Activated CD4-positive, alpha-beta memory T cell treated with anti-CD3 and anti-CD28 coated beads, Interleukin-2, amount 10 ng/mL, durations not matched to agents 7 days and 5 days (primary cell): ENCODE measurements at regions not wholly inside any gene's neighbourhood (a gene's known extent, or its start where the extent isn't known, plus 50 kb on each side); places are given as distances from the start of the nearest gene placed in this dataset.

Experiments
- CTCF ChIA-PET: fragments of 350-600 bp; sonication (Branson Sonifier 250); formaldehyde crosslinking; loops from one replicate; lab custom pipeline; 2021; ENCODE audit warnings: antibody characterized with exemption, inconsistent platforms; lab: Charles Lee
- POLR2A ChIA-PET: fragments of 350-600 bp; sonication (Branson Sonifier 250); formaldehyde crosslinking; loops from one replicate; lab custom pipeline; 2021; ENCODE audit warnings: antibody characterized with exemption; lab: Charles Lee
- DNase-seq: peaks from one replicate; pipeline ENCODE4 v3.0.0-alpha.2; 2020
- H3K27ac Mint-ChIP-seq: one replicate; pipeline ENCODE4 v1.8.0; 2021; ENCODE audit warnings: mild to moderate bottlenecking, mixed read lengths
- H3K27me3 Mint-ChIP-seq: one replicate; pipeline ENCODE4 v1.8.0; 2021; ENCODE audit warnings: mixed read lengths
- H3K36me3 Mint-ChIP-seq: one replicate; pipeline ENCODE4 v1.8.0; 2021; ENCODE audit warnings: low read depth, mixed read lengths
- H3K4me1 Mint-ChIP-seq: one replicate; pipeline ENCODE4 v1.8.0; 2021; ENCODE audit warnings: mixed read lengths
- H3K4me3 Mint-ChIP-seq: one replicate; pipeline ENCODE4 v1.8.0; 2021; ENCODE audit warnings: mild to moderate bottlenecking, mixed read lengths
- H3K9me3 Mint-ChIP-seq: one replicate; pipeline ENCODE4 v1.8.0; 2021; ENCODE audit warnings: mixed read lengths

- H3K27ac Mint-ChIP-seq: no peak overlapping the region
- ChIA-PET POLR2A (no interaction called here), CTCF (no interaction called here)
These were observed 953.2 kb downstream of the BRINP3 start for GRCh38 chr1:189524501-189524900.

GRCh38 chr1:189530162-189530561 is 947.5 kb downstream of the BRINP3 start:
- ChIA-PET CTCF (no interaction called here), POLR2A (no interaction called here)
- Mint-ChIP-seq H3K4me3 (no peak overlapping the region), H3K9me3 (no peaks in the 10 kb centered on the region), H3K27ac (no peak overlapping the region), H3K27me3 (no peaks in the 10 kb centered on the region), H3K36me3 (no peaks in the 10 kb centered on the region), H3K4me1 (no peaks in the 10 kb centered on the region)
- DNase-seq: no peak

More at GRCh38 chr1:189524501-189524900, 953.2 kb downstream of the BRINP3 start:
- Mint-ChIP-seq H3K27me3 (no peaks in the 10 kb centered on the region), H3K4me1 (no peaks in the 10 kb centered on the region), H3K4me3 (no peak overlapping the region), H3K36me3 (no peaks in the 10 kb centered on the region), H3K9me3 (peaks cover 2% of the 10 kb centered on the region)
- no peak for DNase-seq

GRCh38 chr1:189538271-189538670 is 939.4 kb downstream of the BRINP3 start:
- no peak overlapping the region for H3K27ac Mint-ChIP-seq
- ChIA-PET POLR2A (no interaction called here), CTCF (no interaction called here)
- H3K27me3 Mint-ChIP-seq: no peaks in the 10 kb centered on the region
- H3K4me1 Mint-ChIP-seq: no peaks in the 10 kb centered on the region
- no peak for DNase-seq
- H3K9me3 Mint-ChIP-seq: peaks cover 5% of the 10 kb centered on the region
- no peak overlapping the region for H3K4me3 Mint-ChIP-seq
- H3K36me3 Mint-ChIP-seq: no peaks in the 10 kb centered on the region

GRCh38 chr1:189550498-189550897 is 927.2 kb downstream of the BRINP3 start:
- CTCF ChIA-PET: no interaction called here
- Mint-ChIP-seq H3K4me3 (no peak overlapping the region), H3K27ac (no peak overlapping the region), H3K36me3 (no peaks in the 10 kb centered on the region), H3K4me1 (no peaks in the 10 kb centered on the region), H3K27me3 (no peaks in the 10 kb centered on the region), H3K9me3 (peaks cover 2% of the 10 kb centered on the region)
- no peak for DNase-seq
- POLR2A ChIA-PET: no interaction called here

GRCh38 chr1:189563784-189564183 is 913.9 kb downstream of the BRINP3 start:
- Mint-ChIP-seq H3K27me3 (no peaks in the 10 kb centered on the region), H3K4me3 (no peak overlapping the region), H3K9me3 (peaks cover 2% of the 10 kb centered on the region), H3K36me3 (no peaks in the 10 kb centered on the region), H3K4me1 (no peaks in the 10 kb centered on the region), H3K27ac (no peak overlapping the region)
- no peak for DNase-seq
- ChIA-PET POLR2A (no interaction called here), CTCF (no interaction called here)

GRCh38 chr1:189567890-189568289 is 909.8 kb downstream of the BRINP3 start:
- CTCF ChIA-PET: no interaction called here
- H3K4me1 Mint-ChIP-seq: no peaks in the 10 kb centered on the region
- DNase-seq: no peak
- POLR2A ChIA-PET: no interaction called here
- no peak overlapping the region for H3K27ac Mint-ChIP-seq
- no peak overlapping the region for H3K4me3 Mint-ChIP-seq
- no peaks in the 10 kb centered on the region for H3K36me3 Mint-ChIP-seq
- H3K9me3 Mint-ChIP-seq: peaks cover 9% of the 10 kb centered on the region
- H3K27me3 Mint-ChIP-seq: no peaks in the 10 kb centered on the region

- no peak overlapping the region for H3K4me3 Mint-ChIP-seq
- CTCF ChIA-PET: no interaction called here
- H3K27me3 Mint-ChIP-seq: no peaks in the 10 kb centered on the region
- H3K27ac Mint-ChIP-seq: no peak overlapping the region
- no peaks in the 10 kb centered on the region for H3K36me3 Mint-ChIP-seq
- H3K9me3 Mint-ChIP-seq: peaks cover 2% of the 10 kb centered on the region
- H3K4me1 Mint-ChIP-seq: no peaks in the 10 kb centered on the region
- DNase-seq: no peak
- POLR2A ChIA-PET: no interaction called here
These were observed 881.5 kb downstream of the BRINP3 start for GRCh38 chr1:189596197-189596596.

GRCh38 chr1:189597083-189597482 is 880.6 kb downstream of the BRINP3 start:
- no peak for DNase-seq
- Mint-ChIP-seq H3K27me3 (no peaks in the 10 kb centered on the region), H3K27ac (no peak overlapping the region), H3K9me3 (peaks cover 2% of the 10 kb centered on the region), H3K4me1 (no peaks in the 10 kb centered on the region), H3K36me3 (no peaks in the 10 kb centered on the region), H3K4me3 (no peak overlapping the region)
- ChIA-PET POLR2A (no interaction called here), CTCF (no interaction called here)

- no peak overlapping the region for H3K4me3 Mint-ChIP-seq
- no peak overlapping the region for H3K27ac Mint-ChIP-seq
- CTCF ChIA-PET: no interaction called here
- H3K36me3 Mint-ChIP-seq: no peaks in the 10 kb centered on the region
- POLR2A ChIA-PET: no interaction called here
- DNase-seq: no peak
- H3K27me3 Mint-ChIP-seq: no peaks in the 10 kb centered on the region
- no peaks in the 10 kb centered on the region for H3K4me1 Mint-ChIP-seq
- no peaks in the 10 kb centered on the region for H3K9me3 Mint-ChIP-seq
These were observed 872.4 kb downstream of the BRINP3 start for GRCh38 chr1:189605226-189605625.

- ChIA-PET CTCF (no interaction called here), POLR2A (no interaction called here)
- no peaks in the 10 kb centered on the region for H3K9me3 Mint-ChIP-seq
- no peak overlapping the region for H3K27ac Mint-ChIP-seq
- no peak overlapping the region for H3K4me3 Mint-ChIP-seq
- H3K36me3 Mint-ChIP-seq: no peaks in the 10 kb centered on the region
- DNase-seq: no peak
- H3K4me1 Mint-ChIP-seq: no peaks in the 10 kb centered on the region
- no peaks in the 10 kb centered on the region for H3K27me3 Mint-ChIP-seq
These were observed 871.6 kb downstream of the BRINP3 start for GRCh38 chr1:189606047-189606446.

GRCh38 chr1:189606795-189607476 is 870.7 kb downstream of the BRINP3 start:
- Mint-ChIP-seq H3K27me3 (no peaks in the 10 kb centered on the region), H3K9me3 (no peaks in the 10 kb centered on the region), H3K4me1 (no peaks in the 10 kb centered on the region), H3K27ac (no peak overlapping the region), H3K4me3 (no peak overlapping the region), H3K36me3 (no peaks in the 10 kb centered on the region)
- no peak for DNase-seq
- ChIA-PET CTCF (no interaction called here), POLR2A (no interaction called here)

- Mint-ChIP-seq H3K36me3 (no peaks in the 10 kb centered on the region), H3K27me3 (no peaks in the 10 kb centered on the region), H3K27ac (no peak overlapping the region), H3K4me3 (no peak overlapping the region), H3K4me1 (no peaks in the 10 kb centered on the region), H3K9me3 (no peaks in the 10 kb centered on the region)
- ChIA-PET CTCF (no interaction called here), POLR2A (no interaction called here)
- DNase-seq: no peak
These were observed 870.1 kb downstream of the BRINP3 start for GRCh38 chr1:189607477-189608096.

- no peak overlapping the region for H3K27ac Mint-ChIP-seq
- H3K27me3 Mint-ChIP-seq: no peaks in the 10 kb centered on the region
- POLR2A ChIA-PET: no interaction called here
- no peaks in the 10 kb centered on the region for H3K36me3 Mint-ChIP-seq
- H3K4me3 Mint-ChIP-seq: no peak overlapping the region
- no peaks in the 10 kb centered on the region for H3K4me1 Mint-ChIP-seq
- H3K9me3 Mint-ChIP-seq: no peaks in the 10 kb centered on the region
- CTCF ChIA-PET: no interaction called here
- no peak for DNase-seq
These were observed 868.5 kb downstream of the BRINP3 start for GRCh38 chr1:189609167-189609566.

GRCh38 chr1:189616893-189617292 is 860.8 kb downstream of the BRINP3 start:
- no peak for DNase-seq

More at GRCh38 chr1:189616893-189617292, 860.8 kb downstream of the BRINP3 start:
- ChIA-PET POLR2A (no interaction called here), CTCF (no interaction called here)
- Mint-ChIP-seq H3K27ac (no peak overlapping the region), H3K9me3 (peaks cover 5% of the 10 kb centered on the region), H3K4me3 (no peak overlapping the region), H3K27me3 (no peaks in the 10 kb centered on the region), H3K36me3 (no peaks in the 10 kb centered on the region), H3K4me1 (no peaks in the 10 kb centered on the region)
